GM12878 (cell line): ENCODE measurements at regions not wholly inside any gene's neighbourhood (a gene's known extent, or its start where the extent isn't known, plus 50 kb on each side); places are given as distances from the start of the nearest gene placed in this dataset.

Experiments
- ATAC-seq: fragments of 200-7000 bp; cut with Tn5 transposase; 3 replicates; pipeline ENCODE4 v1.9.1; 2020; ENCODE audit warnings: mild to moderate bottlenecking, moderate library complexity
- BruUV-seq: library from RNA; stranded (reverse); fragments of 400-500 nt; replicated peaks from 2 replicates; lab custom pipeline; 2021; lab: Mats Ljungman, UMichigan
- CTCF ChIA-PET: fragments of 300-600 bp; sonication (Branson Sonifier 250); formaldehyde crosslinking; extraction: SDS; loops from one replicate; lab custom pipeline; 2021; ENCODE audit warnings: inconsistent platforms; lab: Yijun Ruan, JAX
- POLR2A ChIA-PET: fragments of 350-600 bp; formaldehyde crosslinking; extraction: SDS; loops from one replicate; lab custom pipeline; 2021; ENCODE audit warnings: inconsistent platforms; lab: Charles Lee
- RAD21 ChIA-PET: fragments of 300-600 bp; sonication (Branson Sonifier 250); formaldehyde crosslinking; loops from one replicate; lab custom pipeline; 2023; ENCODE audit warnings: antibody characterized with exemption; ENCODE audit not compliant: unreplicated experiment; lab: Charles Lee
- SMC1A ChIA-PET: fragments of 300-600 bp; sonication (Branson Sonifier 250); formaldehyde crosslinking; loops from one replicate; lab custom pipeline; 2023; ENCODE audit not compliant: unreplicated experiment, uncharacterized antibody; lab: Charles Lee
- DNase-seq: peaks from one replicate; pipeline ENCODE4 v3.0.0-alpha.2; 2011; ENCODE audit warnings: low read depth, low spot score
- FAIRE-seq: peaks from 3 replicates; lab custom pipeline; 2011; peaks lifted over from hg19 to GRCh38; lab: Jason Lieb, UNC
- H2AFZ ChIP-seq: 2 replicates; pipeline ENCODE4 v1.6.0; 2011; ENCODE audit warnings: low read depth, low read length, control low read depth; ENCODE audit not compliant: control insufficient read depth
- H3K27ac ChIP-seq: 2 replicates; pipeline ENCODE4 v1.5.1; 2011; ENCODE audit warnings: control low read depth; ENCODE audit not compliant: control insufficient read depth, insufficient read depth
- H3K27me3 ChIP-seq, 2 experiments: replicated peaks in 1 of 2; 2 replicates each; pipeline versions ENCODE4 v1.6.0 to v1.6.1; 2011; ENCODE audit warnings: low read length in 1 of 2; ENCODE audit not compliant: control insufficient read depth in 2 of 2, insufficient read depth in 2 of 2
- H3K36me3 ChIP-seq, 2 experiments: 2 replicates each; pipeline ENCODE4 v1.5.1; 2011; ENCODE audit warnings: low read length in 1 of 2; ENCODE audit not compliant: control insufficient read depth in 2 of 2, insufficient read depth in 2 of 2
- H3K4me1 ChIP-seq: 2 replicates; pipeline ENCODE4 v1.6.1; 2011; ENCODE audit warnings: mild to moderate bottlenecking, low read length, moderate library complexity, mixed read lengths; ENCODE audit not compliant: control insufficient read depth, insufficient read depth
- H3K4me2 ChIP-seq: 2 replicates; pipeline ENCODE4 v1.6.0; 2011; ENCODE audit warnings: control low read depth; ENCODE audit not compliant: control insufficient read depth, insufficient read depth
- H3K4me3 ChIP-seq: fragments of 200-600 bp; sonication (generic); 2 replicates; pipeline ENCODE4 v1.5.1; 2016
- H3K79me2 ChIP-seq: 2 replicates; pipeline ENCODE4 v1.6.0; 2011; ENCODE audit warnings: low read length; ENCODE audit not compliant: control insufficient read depth, insufficient read depth
- H3K9ac ChIP-seq: 2 replicates; pipeline ENCODE4 v1.8.0; 2011; ENCODE audit warnings: low read length, control low read depth, mixed read lengths; ENCODE audit not compliant: control insufficient read depth, insufficient read depth
- H3K9me3 ChIP-seq: replicated peaks from 3 replicates; pipeline ENCODE4 v1.5.1; 2011; ENCODE audit warnings: mild to moderate bottlenecking, low read length; ENCODE audit not compliant: control insufficient read depth, insufficient read depth
- H4K20me1 ChIP-seq: 2 replicates; pipeline ENCODE4 v1.6.0; 2011; ENCODE audit not compliant: control insufficient read depth, insufficient read depth
- EP300 ChIP-seq, 2 experiments: fragments of 150-350 bp in 1 of 2; IDR thresholded peaks; 2 replicates each; pipeline ENCODE4 v1.6.1; 2011 to 2012; ENCODE audit warnings: low read depth in 2 of 2, low read length in 2 of 2, borderline replicate concordance in 1 of 2, improper control_type of control experiment in 1 of 2, inconsistent platforms in 1 of 2; ENCODE audit not compliant: control insufficient read depth in 1 of 2
- JUND ChIP-seq: IDR thresholded peaks from 2 replicates; pipeline ENCODE4 v1.6.1; 2012; ENCODE audit warnings: low read depth, mild to moderate bottlenecking, low read length, improper control_type of control experiment, moderate library complexity
- MAX ChIP-seq: IDR thresholded peaks from 2 replicates; pipeline ENCODE4 v1.6.1; 2012; ENCODE audit warnings: low read depth, low read length, improper control_type of control experiment
- MLLT1 ChIP-seq: fragments of 450-650 bp; IDR thresholded peaks from 2 replicates; pipeline ENCODE4 v1.6.1; 2016; ENCODE audit warnings: mild to moderate bottlenecking
- MTA3 ChIP-seq: IDR thresholded peaks from 2 replicates; pipeline ENCODE4 v1.6.1; 2012; ENCODE audit warnings: low read length, inconsistent platforms, borderline replicate concordance
- PKNOX1 ChIP-seq: fragments of 450-650 bp; IDR thresholded peaks from 2 replicates; pipeline ENCODE4 v1.6.1; 2016; ENCODE audit warnings: mild to moderate bottlenecking
- POLR2AphosphoS5 ChIP-seq: IDR thresholded peaks from 2 replicates; pipeline ENCODE4 v1.6.1; 2011; ENCODE audit warnings: mild to moderate bottlenecking, low read length, inconsistent platforms
- POU2F2 ChIP-seq: IDR thresholded peaks from 3 replicates; pipeline ENCODE4 v1.6.1; 2011; ENCODE audit warnings: low read depth, mild to moderate bottlenecking, low read length, borderline replicate concordance
- RAD51 ChIP-seq: fragments of 450-650 bp; IDR thresholded peaks from 2 replicates; pipeline ENCODE4 v1.6.1; 2016; ENCODE audit warnings: moderate library complexity, mild to moderate bottlenecking, inconsistent platforms
- RFX5 ChIP-seq: IDR thresholded peaks from 2 replicates; pipeline ENCODE4 v1.6.1; 2011; ENCODE audit warnings: low read depth, low read length, improper control_type of control experiment
- SREBF2 ChIP-seq: IDR thresholded peaks from 2 replicates; pipeline ENCODE4 v1.6.1; 2012; ENCODE audit warnings: mild to moderate bottlenecking, low read length
- SRF ChIP-seq, 2 experiments: IDR thresholded peaks; 2 replicates each; pipeline ENCODE4 v1.6.1; 2011; ENCODE audit warnings: low read depth in 2 of 2, low read length in 2 of 2, mild to moderate bottlenecking in 1 of 2, moderate library complexity in 1 of 2
- SUZ12 ChIP-seq: fragments of 200-600 bp; sonication (generic); IDR thresholded peaks from one replicate; pipeline ENCODE4 v1.6.1; 2018; ENCODE audit warnings: antibody characterized with exemption, mild to moderate bottlenecking; ENCODE audit not compliant: unreplicated experiment
- TCF12 ChIP-seq: IDR thresholded peaks from 2 replicates; pipeline ENCODE4 v1.6.1; 2011; ENCODE audit warnings: low read depth, mild to moderate bottlenecking, low read length
- WGBS: methylation state at CpG from one replicate; pipeline ENCODE4 v1.1.6; 2016; ENCODE audit warnings: low lambda C conversion rate; ENCODE audit not compliant: insufficient replicate concordance, insufficient coverage; ENCODE audit errors: missing lambda C conversion rate; 5-methylcytosine and 5-hydroxymethylcytosine counted together
- in situ Hi-C: fragments of 300-500 bp; cut with MboI; formaldehyde crosslinking; loops from 9 replicates; pipeline ENCODE4 v1.14.3; 2018; ENCODE audit warnings: mixed read lengths
- intact Hi-C: fragments of 100-400 bp; cut with micrococcal nuclease; formaldehyde crosslinking; loops from one replicate; pipeline ENCODE4 v1.14.2; 2022; ENCODE audit not compliant: unreplicated experiment

- TF ChIP-seq MLLT1, result no peak
- no peak for TF ChIP-seq PKNOX1
- no peak for TF ChIP-seq SRF (IDR thresholded peaks at IDR 0.05; ENCODE audit: low read depth in 2 of 2, low read length in 2 of 2)
- no peak for TF ChIP-seq SREBF2
- TF ChIP-seq MTA3, result no peak
Observed at GRCh38 chr1:25091658-25092057, 140.6 kb downstream of the SYF2 start (continued).

GRCh38 chr1:25090707-25091422, 141.4 kb downstream of the SYF2 start:
- RAD21 ChIA-PET, result interaction anchor here (1.1 kb wide), 1 partner anchor 9 kb away, joined by 4 read pairs; no protein-coding TSS in a partner anchor
- no peak for ATAC-seq

More at GRCh38 chr1:25090707-25091422, 141.4 kb downstream of the SYF2 start:
- no peak overlapping the region for H2AFZ ChIP-seq
- intact Hi-C loops, result no loop called here
- POLR2A ChIA-PET, result no interaction called here
- no peaks in the 10 kb centered on the region for H3K79me2 ChIP-seq
- no peaks in the 10 kb centered on the region for H3K36me3 ChIP-seq
- H3K9ac ChIP-seq, result no peak overlapping the region
- no peak for FAIRE-seq
- no peaks in the 10 kb centered on the region for H4K20me1 ChIP-seq
- SMC1A ChIA-PET, result no interaction called here
- peaks cover 6% of the 10 kb centered on the region for H3K9me3 ChIP-seq
- no peak overlapping the region for H3K4me3 ChIP-seq
- H3K27ac ChIP-seq, result no peak overlapping the region
- 45% methylated on average over 13 of the region's 13 CpGs for WGBS
- peaks cover 0 to 3% of the 10 kb centered on the region in 2 experiments; a peak in 2 of 4 replicates for H3K27me3 ChIP-seq
- CTCF ChIA-PET, result interaction anchor here (0.9 to 2.4 kb wide), 3 partner anchors 10 to 242 kb away, joined by 3 to 8 read pairs (median 3); no protein-coding TSS in a partner anchor
- H3K4me2 ChIP-seq, result no peak overlapping the region
- BruUV-seq, result no TSS peak
- peaks cover 23% of the 10 kb centered on the region for H3K4me1 ChIP-seq
- TF ChIP-seq POU2F2 (no peak), MAX (no peak), TCF12 (no peak), JUND (no peak), EP300 (IDR thresholded peaks at IDR 0.05; ENCODE audit: borderline replicate concordance in 1 of 2, control insufficient read depth in 1 of 2, low read depth in 2 of 2, low read length in 2 of 2) (no peak), RAD51 (no peak), RFX5 (no peak), POLR2AphosphoS5 (no peak), SUZ12 (no peak)
- in situ Hi-C loops, result no loop called here
- no peak for DNase-seq
